Sigmoid colon (tissue), 6 donors: ENCODE measurements at regions not wholly inside any gene's neighbourhood (a gene's known extent, or its start where the extent isn't known, plus 50 kb on each side); places are given as distances from the start of the nearest gene placed in this dataset.

ENCODE experiments used
- DNase-seq: peaks from one replicate; pipeline ENCODE4 v3.0.0-alpha.2; 2019
- H3K27ac ChIP-seq, 4 donors: fragments of 200-600 bp; sonication (generic); one replicate each; pipeline ENCODE4 v1.5.1; 2016 to 2019; ENCODE audit warnings: mild to moderate bottlenecking in 1 of 4
- H3K27me3 ChIP-seq, 3 donors: fragments of 200-600 bp; sonication (generic); one replicate each; pipeline ENCODE4 v1.5.1; 2019; ENCODE audit warnings: mild to moderate bottlenecking in 1 of 3
- H3K36me3 ChIP-seq, 4 donors: fragments of 200-600 bp; sonication (generic); one replicate each; pipeline ENCODE4 v1.5.1; 2016 to 2019
- H3K4me1 ChIP-seq, 4 donors: fragments of 200-600 bp; sonication (generic); one replicate each; pipeline ENCODE4 v1.5.1; 2017 to 2019
- H3K4me3 ChIP-seq, 4 donors: fragments of 200-600 bp; sonication (generic); one replicate each; pipeline ENCODE4 v1.5.1; 2017 to 2019; ENCODE audit warnings: mild to moderate bottlenecking in 2 of 4, moderate library complexity in 1 of 4
- H3K9me3 ChIP-seq, 4 donors: fragments of 200-600 bp in 3 of 4; sonication (generic) in 3 of 4; one replicate each; pipeline versions ENCODE4 v1.5.1 to v1.6.1; 2013 to 2019
- EP300 ChIP-seq, 4 donors: sonication (generic); formaldehyde crosslinking; IDR thresholded peaks; one replicate each; pipeline ENCODE4 v1.6.1; 2017; ENCODE audit warnings: antibody characterized with exemption in 4 of 4
- POLR2A ChIP-seq, 2 donors: fragments of 450-650 bp; IDR thresholded peaks; one replicate each; pipeline ENCODE4 v1.6.1; 2016; ENCODE audit warnings: antibody characterized with exemption in 2 of 2, mild to moderate bottlenecking in 2 of 2, moderate library complexity in 2 of 2
- POLR2AphosphoS5 ChIP-seq, 4 donors: sonication (generic); formaldehyde crosslinking; IDR thresholded peaks; one replicate each; pipeline ENCODE4 v1.6.1; 2017; ENCODE audit warnings: antibody characterized with exemption in 4 of 4
- WGBS, 2 donors: extraction: QIAGEN DNeasy Blood & Tissue Kit; methylation state at CpG; one replicate each; pipeline ENCODE4 v1.1.7; 2013; 5-methylcytosine and 5-hydroxymethylcytosine counted together
- intact Hi-C: fragments of 100-400 bp; cut with DNase I; formaldehyde crosslinking; loops from one replicate; pipeline ENCODE4 v1.15.1; 2023
- TF ChIP-seq, protein P1 (sequence below), 4 experiments: fragments of 450-650 bp in 3 of 4; fragments of 200-600 bp in 1 of 4; IDR thresholded peaks; one replicate each; pipeline ENCODE4 v1.5.1; 2016 to 2019; ENCODE audit warnings: antibody characterized with exemption in 4 of 4, mild to moderate bottlenecking in 3 of 4, moderate library complexity in 2 of 4
- donor health status: healthy with polysubstance abuse.
- donor health status: healthy.

DNA sequence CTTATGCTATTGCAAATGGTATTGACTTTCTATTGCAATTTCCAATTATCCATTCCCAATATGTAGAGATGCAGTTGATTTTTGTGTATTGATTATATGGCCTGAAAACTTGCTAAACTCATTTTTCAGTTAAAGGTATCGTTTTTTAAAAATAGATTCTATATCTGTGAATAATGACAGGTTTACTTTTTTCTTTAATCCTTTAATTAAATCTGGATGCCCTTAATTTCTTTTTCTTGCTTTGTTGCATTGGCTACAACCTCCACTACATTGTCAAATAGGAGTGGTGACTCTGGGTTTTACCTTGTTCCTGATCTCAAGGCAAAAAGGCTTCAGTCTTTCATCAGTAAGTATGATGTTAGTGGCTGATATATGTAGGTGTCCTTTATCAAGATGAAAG is 522.4 kb downstream of the MATN1 start:
- DNase-seq, result no peak
- Histone ChIP-seq H3K36me3 (no peaks in the 10 kb centered on the region), H3K4me3 (no peak overlapping the region), H3K9me3 (no peaks in the 10 kb centered on the region), H3K27me3 (no peaks in the 10 kb centered on the region), H3K4me1 (peaks cover 0 to 16% (median 12%) of the 10 kb centered on the region in 4 donors), H3K27ac (no peak overlapping the region)
- 36 to 54% methylated on average over 1 of the region's 1 CpG for WGBS, 2 donors
- TF ChIP-seq, protein P1, sequence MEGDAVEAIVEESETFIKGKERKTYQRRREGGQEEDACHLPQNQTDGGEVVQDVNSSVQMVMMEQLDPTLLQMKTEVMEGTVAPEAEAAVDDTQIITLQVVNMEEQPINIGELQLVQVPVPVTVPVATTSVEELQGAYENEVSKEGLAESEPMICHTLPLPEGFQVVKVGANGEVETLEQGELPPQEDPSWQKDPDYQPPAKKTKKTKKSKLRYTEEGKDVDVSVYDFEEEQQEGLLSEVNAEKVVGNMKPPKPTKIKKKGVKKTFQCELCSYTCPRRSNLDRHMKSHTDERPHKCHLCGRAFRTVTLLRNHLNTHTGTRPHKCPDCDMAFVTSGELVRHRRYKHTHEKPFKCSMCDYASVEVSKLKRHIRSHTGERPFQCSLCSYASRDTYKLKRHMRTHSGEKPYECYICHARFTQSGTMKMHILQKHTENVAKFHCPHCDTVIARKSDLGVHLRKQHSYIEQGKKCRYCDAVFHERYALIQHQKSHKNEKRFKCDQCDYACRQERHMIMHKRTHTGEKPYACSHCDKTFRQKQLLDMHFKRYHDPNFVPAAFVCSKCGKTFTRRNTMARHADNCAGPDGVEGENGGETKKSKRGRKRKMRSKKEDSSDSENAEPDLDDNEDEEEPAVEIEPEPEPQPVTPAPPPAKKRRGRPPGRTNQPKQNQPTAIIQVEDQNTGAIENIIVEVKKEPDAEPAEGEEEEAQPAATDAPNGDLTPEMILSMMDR (IDR thresholded peaks at IDR 0.05), result no peak
- no peak for TF ChIP-seq EP300 (IDR thresholded peaks at IDR 0.05)
- no peak for TF ChIP-seq POLR2A (IDR thresholded peaks at IDR 0.05)
- no peak for TF ChIP-seq POLR2AphosphoS5 (IDR thresholded peaks at IDR 0.05)
- intact Hi-C loops, result no loop called here

DNA sequence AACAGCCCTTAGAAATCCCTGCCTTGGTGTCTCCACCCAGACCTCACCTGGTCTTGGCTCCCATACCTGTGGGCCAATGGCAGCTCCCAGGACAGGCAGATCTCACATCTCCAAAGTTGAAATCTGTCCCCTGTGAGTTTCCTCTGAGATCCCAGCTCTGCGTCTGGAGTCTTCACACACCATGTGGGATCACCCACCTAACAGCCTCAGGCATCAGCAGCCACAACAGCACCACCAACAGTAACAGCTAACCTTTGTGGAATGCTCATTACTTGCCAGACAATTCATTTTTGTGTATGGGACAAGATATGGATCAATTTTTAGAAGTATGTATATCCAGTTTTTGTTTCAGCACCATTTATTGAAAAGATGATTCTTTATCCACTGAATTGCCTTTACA is 523.2 kb downstream of the MATN1 start:
- WGBS, 2 donors, result 87 to 92% methylated on average over 1 of the region's 1 CpG
- Histone ChIP-seq H3K9me3 (no peaks in the 10 kb centered on the region), H3K4me3 (no peak overlapping the region), H3K36me3 (no peaks in the 10 kb centered on the region), H3K27ac (no peak overlapping the region), H3K4me1 (peaks cover 0 to 16% (median 12%) of the 10 kb centered on the region in 4 donors), H3K27me3 (no peaks in the 10 kb centered on the region)
- TF ChIP-seq POLR2A (IDR thresholded peaks at IDR 0.05), result no peak
- TF ChIP-seq POLR2AphosphoS5 (IDR thresholded peaks at IDR 0.05), result no peak
- TF ChIP-seq EP300 (IDR thresholded peaks at IDR 0.05), result no peak
- TF ChIP-seq, protein P1 (IDR thresholded peaks at IDR 0.05), result no peak
- no peak for DNase-seq
- intact Hi-C loops, result no loop called here

DNA sequence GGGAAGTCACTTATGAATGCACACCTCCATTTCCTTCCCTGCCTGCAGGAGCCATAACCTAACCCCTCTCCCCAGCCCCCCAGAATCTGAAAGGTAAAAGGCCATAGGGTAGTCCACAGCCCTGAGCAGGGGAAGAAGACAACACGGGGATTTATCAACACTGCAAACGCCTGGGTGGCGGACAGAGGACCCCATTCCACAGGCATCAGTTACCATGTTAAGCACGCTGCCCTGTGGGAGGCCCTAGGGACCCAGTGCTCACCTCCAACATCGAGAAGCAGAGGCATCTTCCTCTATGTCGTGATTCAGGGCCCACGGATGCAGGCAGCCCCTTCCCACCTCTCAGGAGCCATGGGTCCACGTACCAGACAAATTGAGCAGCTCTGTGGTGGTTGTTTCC is 523.8 kb downstream of the MATN1 start:
- no peak overlapping the region for H3K4me3 ChIP-seq
- intact Hi-C loops, result no loop called here
- DNase-seq, result no peak
- TF ChIP-seq POLR2A (IDR thresholded peaks at IDR 0.05) (no peak), POLR2AphosphoS5 (IDR thresholded peaks at IDR 0.05) (no peak), EP300 (IDR thresholded peaks at IDR 0.05) (no peak)
- TF ChIP-seq, protein P1 (IDR thresholded peaks at IDR 0.05), result no peak
- H3K9me3 ChIP-seq, result no peaks in the 10 kb centered on the region
- WGBS, 2 donors, result 68 to 77% methylated on average over 8 of the region's 8 CpGs
- H3K27me3 ChIP-seq, result no peaks in the 10 kb centered on the region
- H3K36me3 ChIP-seq, result no peaks in the 10 kb centered on the region
- H3K27ac ChIP-seq, result no peak overlapping the region
- peaks cover 0 to 16% (median 12%) of the 10 kb centered on the region in 4 donors for H3K4me1 ChIP-seq

DNA sequence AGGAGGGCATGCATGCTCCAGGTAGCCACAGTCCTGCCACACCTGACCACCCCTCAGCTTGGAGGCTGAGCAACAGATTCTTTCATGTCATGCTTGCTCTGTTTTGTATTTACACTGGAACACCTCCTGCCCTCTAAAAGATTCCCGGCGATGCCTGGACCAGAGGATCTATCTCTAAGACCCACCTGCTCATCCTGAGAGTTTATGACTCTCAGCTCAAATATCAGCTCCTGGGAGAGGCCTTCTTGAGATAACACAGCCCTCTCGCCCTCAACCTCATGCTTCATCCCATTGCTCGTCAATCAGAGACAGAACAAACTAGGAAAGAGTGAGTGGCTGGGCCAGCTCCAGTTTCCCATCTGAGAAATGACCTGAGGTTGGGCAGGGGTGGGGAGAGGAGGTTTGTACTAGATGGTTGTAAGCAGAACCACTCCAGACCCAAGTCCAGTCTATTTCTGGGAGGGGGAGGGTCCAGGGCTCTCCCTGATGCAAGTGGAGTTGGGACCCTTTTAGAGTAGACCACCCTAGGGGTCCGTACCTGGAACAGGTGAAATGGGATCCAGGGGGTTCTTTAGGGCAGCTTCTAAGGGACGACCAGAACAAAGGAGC is 524.5 kb downstream of the MATN1 start:
- Histone ChIP-seq H3K4me1 (peaks cover 0 to 16% (median 12%) of the 10 kb centered on the region in 4 donors), H3K27me3 (no peaks in the 10 kb centered on the region), H3K9me3 (no peaks in the 10 kb centered on the region), H3K36me3 (no peaks in the 10 kb centered on the region), H3K4me3 (no peak overlapping the region), H3K27ac (no peak overlapping the region)
- intact Hi-C loops, result no loop called here
- 29 to 63% methylated on average over 6 of the region's 6 CpGs for WGBS, 2 donors
- DNase-seq, result no peak
- TF ChIP-seq POLR2A (IDR thresholded peaks at IDR 0.05), result no peak
- TF ChIP-seq, protein P1 (IDR thresholded peaks at IDR 0.05), result no peak
- TF ChIP-seq POLR2AphosphoS5 (IDR thresholded peaks at IDR 0.05), result no peak
- TF ChIP-seq EP300 (IDR thresholded peaks at IDR 0.05), result no peak

DNA sequence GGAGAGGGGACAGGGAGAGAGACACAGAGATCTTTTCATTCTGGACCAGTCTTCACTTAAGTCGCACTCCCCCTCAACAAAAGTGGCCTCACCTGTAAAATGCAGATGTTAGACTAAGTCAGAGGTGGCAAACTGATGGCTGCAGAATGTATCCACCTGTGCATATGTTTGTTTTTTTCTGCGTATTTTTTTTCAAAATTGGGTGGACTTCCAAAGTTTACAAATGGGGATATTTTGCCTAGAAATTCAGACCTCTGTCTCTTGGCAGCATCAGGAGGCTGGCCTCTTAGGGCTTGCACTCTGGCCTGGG is 525.0 kb downstream of the MATN1 start:
- Histone ChIP-seq H3K4me3 (no peak overlapping the region), H3K4me1 (peaks cover 0 to 16% (median 12%) of the 10 kb centered on the region in 4 donors), H3K27me3 (no peaks in the 10 kb centered on the region), H3K36me3 (no peaks in the 10 kb centered on the region), H3K9me3 (no peaks in the 10 kb centered on the region), H3K27ac (no peak overlapping the region)
- no peak for DNase-seq
- intact Hi-C loops, result no loop called here
- WGBS, 2 donors, result 59 to 87% methylated on average over 2 of the region's 2 CpGs
- TF ChIP-seq EP300 (IDR thresholded peaks at IDR 0.05) (no peak), POLR2A (IDR thresholded peaks at IDR 0.05) (no peak), POLR2AphosphoS5 (IDR thresholded peaks at IDR 0.05) (no peak)
- TF ChIP-seq, protein P1 (IDR thresholded peaks at IDR 0.05), result no peak
